Osteocyte (in vitro differentiated cells): ENCODE measurements at regions not wholly inside any gene's neighbourhood (a gene's known extent, or its start where the extent isn't known, plus 50 kb on each side); places are given as distances from the start of the nearest gene placed in this dataset.

Experiments
- DNase-seq: peaks from one replicate; pipeline ENCODE4 v3.0.0; 2021; ENCODE audit warnings: mixed read lengths; ENCODE audit not compliant: unreplicated experiment; ENCODE audit errors: extremely low spot score
- H3K27ac Mint-ChIP-seq: one replicate; pipeline ENCODE4 v1.8.0; 2021; ENCODE audit warnings: mild to moderate bottlenecking, mixed read lengths; ENCODE audit not compliant: unreplicated experiment
- H3K27me3 Mint-ChIP-seq: one replicate; pipeline ENCODE4 v1.8.0; 2021; ENCODE audit warnings: mixed read lengths; ENCODE audit not compliant: unreplicated experiment
- H3K36me3 Mint-ChIP-seq: one replicate; pipeline ENCODE4 v1.8.0; 2021; ENCODE audit warnings: mixed read lengths; ENCODE audit not compliant: unreplicated experiment
- H3K4me1 Mint-ChIP-seq: one replicate; pipeline ENCODE4 v1.8.0; 2021; ENCODE audit warnings: mixed read lengths; ENCODE audit not compliant: unreplicated experiment
- H3K4me3 Mint-ChIP-seq: one replicate; pipeline ENCODE4 v1.8.0; 2021; ENCODE audit warnings: mild to moderate bottlenecking, moderate library complexity, mixed read lengths; ENCODE audit not compliant: unreplicated experiment
- H3K9me3 Mint-ChIP-seq: one replicate; pipeline ENCODE4 v1.8.0; 2021; ENCODE audit warnings: mixed read lengths; ENCODE audit not compliant: unreplicated experiment
- CTCF ChIP-seq: fragments of 200-600 bp; sonication (generic); IDR thresholded peaks from 2 replicates; pipeline ENCODE4 v1.5.0; 2021; ENCODE audit warnings: antibody characterized with exemption, mild to moderate bottlenecking, moderate library complexity

GRCh38 chr10:105868935-105869334 lies 1227.8 kb downstream of the SORCS3 start:
- DNase-seq = no peak
- H3K4me1 Mint-ChIP-seq = no peaks in the 10 kb centered on the region
- H3K27ac Mint-ChIP-seq = no peak overlapping the region
- no peaks in the 10 kb centered on the region for H3K36me3 Mint-ChIP-seq
- H3K9me3 Mint-ChIP-seq = peaks cover 28% of the 10 kb centered on the region
- no peak for TF ChIP-seq CTCF
- H3K4me3 Mint-ChIP-seq = no peak overlapping the region
- no peaks in the 10 kb centered on the region for H3K27me3 Mint-ChIP-seq

- Mint-ChIP-seq H3K27me3 (no peaks in the 10 kb centered on the region), H3K9me3 (peaks cover 3% of the 10 kb centered on the region), H3K4me1 (no peaks in the 10 kb centered on the region), H3K27ac (no peak overlapping the region), H3K4me3 (no peak overlapping the region), H3K36me3 (no peaks in the 10 kb centered on the region)
- no peak for TF ChIP-seq CTCF
- no peak for DNase-seq
Measured at GRCh38 chr10:105864854-105865253, 1223.8 kb downstream of the SORCS3 start.

GRCh38 chr10:105857268-105858264 lies 1216.5 kb downstream of the SORCS3 start:
- no peaks in the 10 kb centered on the region for H3K4me1 Mint-ChIP-seq
- H3K9me3 Mint-ChIP-seq = peaks cover 3% of the 10 kb centered on the region
- no peaks in the 10 kb centered on the region for H3K36me3 Mint-ChIP-seq
- H3K27ac Mint-ChIP-seq = no peak overlapping the region
- DNase-seq = no peak
- H3K27me3 Mint-ChIP-seq = no peaks in the 10 kb centered on the region
- no peak overlapping the region for H3K4me3 Mint-ChIP-seq
- no peak for TF ChIP-seq CTCF

GRCh38 chr10:105855791-105856190 lies 1214.7 kb downstream of the SORCS3 start:
- no peak for TF ChIP-seq CTCF
- peaks cover 1% of the 10 kb centered on the region for H3K9me3 Mint-ChIP-seq
- H3K4me3 Mint-ChIP-seq = no peak overlapping the region
- H3K36me3 Mint-ChIP-seq = no peaks in the 10 kb centered on the region
- no peak for DNase-seq
- no peak overlapping the region for H3K27ac Mint-ChIP-seq
- no peaks in the 10 kb centered on the region for H3K27me3 Mint-ChIP-seq
- H3K4me1 Mint-ChIP-seq = no peaks in the 10 kb centered on the region

- no peak for TF ChIP-seq CTCF
- Mint-ChIP-seq H3K4me1 (no peaks in the 10 kb centered on the region), H3K36me3 (no peaks in the 10 kb centered on the region), H3K27ac (no peak overlapping the region), H3K27me3 (no peaks in the 10 kb centered on the region), H3K9me3 (peaks cover 14% of the 10 kb centered on the region), H3K4me3 (no peak overlapping the region)
- no peak for DNase-seq
Measured at GRCh38 chr10:105844676-105845570, 1203.8 kb downstream of the SORCS3 start.
